CD4-positive, alpha-beta memory T cell (primary cell): ENCODE measurements at regions not wholly inside any gene's neighbourhood (a gene's known extent, or its start where the extent isn't known, plus 50 kb on each side); places are given as distances from the start of the nearest gene placed in this dataset.

ENCODE experiments used
- CTCF ChIA-PET: fragments of 350-600 bp; sonication (Branson Sonifier 250); formaldehyde crosslinking; loops from one replicate; lab custom pipeline; 2021; ENCODE audit warnings: inconsistent platforms; ENCODE audit not compliant: partially characterized antibody; lab: Charles Lee
- POLR2A ChIA-PET: fragments of 350-600 bp; sonication (Branson Sonifier 250); formaldehyde crosslinking; loops from one replicate; lab custom pipeline; 2021; ENCODE audit not compliant: partially characterized antibody; lab: Charles Lee
- DNase-seq, 5 donors: peaks; one replicate each; pipeline versions ENCODE4 v3.0.0 to v3.0.0-alpha.2; 2020 to 2022; ENCODE audit warnings: mixed read lengths in 1 of 5
- H3K27ac ChIP-seq: one replicate; pipeline ENCODE4 v1.7.0; 2013; ENCODE audit warnings: low read depth, low read length
- H3K27me3 ChIP-seq: 2 replicates; pipeline ENCODE4 v1.7.0; 2013; ENCODE audit warnings: mild to moderate bottlenecking, low read length, moderate library complexity; ENCODE audit not compliant: insufficient read depth
- H3K36me3 ChIP-seq: 2 replicates; pipeline ENCODE4 v1.7.0; 2013; ENCODE audit warnings: mild to moderate bottlenecking, low read length, moderate library complexity; ENCODE audit not compliant: insufficient read depth
- H3K4me1 ChIP-seq: 2 replicates; pipeline ENCODE4 v1.7.0; 2013; ENCODE audit warnings: mild to moderate bottlenecking, low read length, moderate library complexity; ENCODE audit not compliant: insufficient read depth
- H3K4me3 ChIP-seq, 2 donors: one replicate each; pipeline ENCODE4 v1.7.0; 2013; ENCODE audit warnings: low read length in 2 of 2, mild to moderate bottlenecking in 1 of 2
- H3K9me3 ChIP-seq, 2 donors: one replicate each; pipeline ENCODE4 v1.7.0; 2013; ENCODE audit warnings: low read length in 2 of 2, control low read depth in 1 of 2; ENCODE audit not compliant: control insufficient read depth in 1 of 2
- H3K27ac Mint-ChIP-seq, 7 donors: one replicate each; pipeline ENCODE4 v1.8.0; 2020 to 2021; ENCODE audit warnings: mixed read lengths in 7 of 7, mild to moderate bottlenecking in 6 of 7, inconsistent platforms in 3 of 7, moderate library complexity in 3 of 7
- H3K27me3 Mint-ChIP-seq, 2 donors: one replicate each; pipeline ENCODE4 v1.8.0; 2020 to 2021; ENCODE audit warnings: mixed read lengths in 2 of 2
- H3K36me3 Mint-ChIP-seq, 2 donors: one replicate each; pipeline ENCODE4 v1.8.0; 2020 to 2021; ENCODE audit warnings: mixed read lengths in 2 of 2, inconsistent platforms in 1 of 2, mild to moderate bottlenecking in 1 of 2
- H3K4me1 Mint-ChIP-seq, 4 donors: one replicate each; pipeline ENCODE4 v1.8.0; 2020 to 2021; ENCODE audit warnings: mixed read lengths in 4 of 4, mild to moderate bottlenecking in 1 of 4
- H3K4me3 Mint-ChIP-seq, 8 donors: one replicate each; pipeline ENCODE4 v1.8.0; 2020 to 2021; ENCODE audit warnings: mixed read lengths in 8 of 8, mild to moderate bottlenecking in 7 of 8, moderate library complexity in 6 of 8, inconsistent platforms in 3 of 8
- H3K9me3 Mint-ChIP-seq, 8 donors: one replicate each; pipeline ENCODE4 v1.8.0; 2020 to 2021; ENCODE audit warnings: mixed read lengths in 8 of 8, mild to moderate bottlenecking in 5 of 8, inconsistent platforms in 3 of 8, moderate library complexity in 1 of 8
- intact Hi-C: fragments of 100-400 bp; cut with micrococcal nuclease; formaldehyde crosslinking; loops from one replicate; pipeline ENCODE4 v1.15.1; 2023

DNA sequence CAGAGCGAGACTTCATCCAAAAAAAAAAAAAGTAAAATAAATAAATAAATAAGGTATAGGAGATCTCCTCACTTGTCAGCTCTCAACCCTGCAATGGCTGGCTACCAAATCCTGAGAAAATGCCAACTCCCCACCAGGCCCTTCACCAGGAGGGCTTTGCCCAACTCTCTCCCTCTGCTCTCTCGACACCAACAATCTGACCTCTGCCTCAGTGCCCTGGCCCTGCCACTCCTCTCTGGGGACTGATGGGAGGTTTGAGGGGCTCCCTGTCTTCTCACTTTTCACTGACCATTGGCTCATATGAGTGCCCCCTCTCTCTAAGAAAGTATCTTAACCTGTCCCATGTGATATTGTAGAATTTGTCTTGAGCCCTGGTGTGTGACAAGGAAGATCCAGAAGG lies 52.6 kb upstream of the SH3PXD2B start:
- H3K27ac Mint-ChIP-seq = no peak overlapping the region
- Histone ChIP-seq H3K27me3 (no peaks in the 10 kb centered on the region), H3K36me3 (no peaks in the 10 kb centered on the region), H3K4me3 (no peak overlapping the region), H3K4me1 (no peaks in the 10 kb centered on the region), H3K9me3 (no peaks in the 10 kb centered on the region), H3K27ac (no peak overlapping the region)
- peaks cover 13 to 22% of the 10 kb centered on the region in 2 donors for H3K27me3 Mint-ChIP-seq
- no peak for DNase-seq
- ChIA-PET CTCF (no interaction called here), POLR2A (no interaction called here)
- no peaks in the 10 kb centered on the region for H3K4me1 Mint-ChIP-seq
- intact Hi-C loops = no loop called here
- H3K36me3 Mint-ChIP-seq = no peaks in the 10 kb centered on the region
- peaks cover 0 to 23% (median 14%) of the 10 kb centered on the region in 8 donors for H3K9me3 Mint-ChIP-seq
- no peak overlapping the region for H3K4me3 Mint-ChIP-seq

DNA sequence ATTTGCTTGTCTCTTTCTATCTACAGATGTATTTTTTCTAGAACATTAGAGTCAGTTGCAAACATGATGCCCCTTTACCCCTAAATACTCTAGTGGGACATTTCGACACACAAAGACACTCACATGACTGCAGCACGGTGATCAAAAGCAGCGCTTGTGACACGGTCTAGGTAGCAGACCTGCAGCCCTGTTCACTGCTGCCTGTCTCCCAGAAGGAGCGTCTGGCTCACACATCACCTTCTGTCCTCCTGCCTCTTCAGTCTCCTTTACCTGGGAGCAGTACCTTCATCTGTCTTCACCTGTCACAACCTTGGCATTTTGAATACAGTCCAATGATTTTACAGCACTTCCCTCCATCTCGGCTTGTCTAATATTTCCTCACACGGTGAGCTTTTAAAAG lies 51.9 kb upstream of the SH3PXD2B start:
- no peak for DNase-seq
- Histone ChIP-seq H3K27ac (no peak overlapping the region), H3K9me3 (no peaks in the 10 kb centered on the region), H3K4me1 (no peaks in the 10 kb centered on the region), H3K4me3 (no peak overlapping the region), H3K36me3 (no peaks in the 10 kb centered on the region), H3K27me3 (no peaks in the 10 kb centered on the region)
- Mint-ChIP-seq H3K9me3 (peaks cover 0 to 17% (median 9%) of the 10 kb centered on the region in 8 donors), H3K4me1 (no peaks in the 10 kb centered on the region), H3K27me3 (peaks cover 13 to 22% of the 10 kb centered on the region in 2 donors), H3K27ac (no peak overlapping the region), H3K4me3 (no peak overlapping the region), H3K36me3 (no peaks in the 10 kb centered on the region)
- ChIA-PET CTCF (no interaction called here), POLR2A (no interaction called here)
- intact Hi-C loops = no loop called here

DNA sequence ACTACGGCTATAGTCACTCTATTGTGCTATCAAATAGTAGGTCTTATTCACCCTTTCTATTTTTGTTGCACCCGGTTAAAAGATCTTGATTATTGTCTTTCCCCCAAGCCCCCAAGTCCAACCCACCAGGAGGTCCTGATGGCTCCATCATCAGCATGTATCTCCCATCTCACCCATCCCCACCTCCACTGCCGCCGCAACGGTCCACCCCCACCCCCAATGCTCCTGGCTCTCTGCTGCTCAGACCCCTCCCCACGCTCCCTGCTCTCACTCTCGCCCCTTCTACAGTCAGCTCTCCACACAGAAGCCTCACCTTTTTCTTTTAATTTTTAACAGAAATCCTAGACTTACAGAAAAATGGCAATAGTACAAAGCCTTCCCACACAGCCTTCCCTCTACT lies 51.5 kb upstream of the SH3PXD2B start:
- H3K36me3 Mint-ChIP-seq = no peaks in the 10 kb centered on the region
- no peaks in the 10 kb centered on the region for H3K4me1 Mint-ChIP-seq
- Histone ChIP-seq H3K4me1 (no peaks in the 10 kb centered on the region), H3K27me3 (no peaks in the 10 kb centered on the region), H3K4me3 (no peak overlapping the region), H3K27ac (no peak overlapping the region), H3K36me3 (no peaks in the 10 kb centered on the region), H3K9me3 (no peaks in the 10 kb centered on the region)
- intact Hi-C loops = no loop called here
- H3K27ac Mint-ChIP-seq = no peak overlapping the region
- DNase-seq = no peak
- H3K27me3 Mint-ChIP-seq = peaks cover 13 to 22% of the 10 kb centered on the region in 2 donors
- H3K9me3 Mint-ChIP-seq = peaks cover 0 to 12% (median 7%) of the 10 kb centered on the region in 8 donors
- ChIA-PET CTCF (no interaction called here), POLR2A (no interaction called here)
- no peak overlapping the region for H3K4me3 Mint-ChIP-seq

DNA sequence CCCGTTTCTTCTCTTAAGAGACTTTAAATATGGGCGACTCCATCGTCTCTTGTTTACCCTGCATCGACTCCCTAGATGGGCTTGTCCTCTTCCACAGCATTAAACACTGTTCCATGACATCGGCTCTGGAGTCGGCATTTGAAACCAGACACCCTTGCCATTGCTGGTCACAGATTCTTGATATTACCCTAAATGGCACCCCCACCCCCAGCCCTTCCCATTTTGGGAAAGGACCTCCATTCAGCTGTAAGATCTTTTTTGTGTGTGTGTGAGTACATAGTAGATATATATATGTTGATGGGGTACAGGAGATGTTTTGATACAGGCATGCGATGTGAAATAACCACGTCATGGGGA lies 51.1 kb upstream of the SH3PXD2B start:
- Histone ChIP-seq H3K27ac (no peak overlapping the region), H3K27me3 (no peaks in the 10 kb centered on the region), H3K9me3 (no peaks in the 10 kb centered on the region), H3K36me3 (no peaks in the 10 kb centered on the region), H3K4me3 (no peak overlapping the region), H3K4me1 (no peaks in the 10 kb centered on the region)
- Mint-ChIP-seq H3K9me3 (peaks cover 0 to 8% (median 4%) of the 10 kb centered on the region in 8 donors), H3K27me3 (peaks cover 10 to 20% of the 10 kb centered on the region in 2 donors), H3K4me1 (no peaks in the 10 kb centered on the region), H3K4me3 (no peak overlapping the region), H3K27ac (no peak overlapping the region), H3K36me3 (no peaks in the 10 kb centered on the region)
- POLR2A ChIA-PET = no interaction called here
- no peak for DNase-seq
- CTCF ChIA-PET = no interaction called here
- intact Hi-C loops = no loop called here

DNA sequence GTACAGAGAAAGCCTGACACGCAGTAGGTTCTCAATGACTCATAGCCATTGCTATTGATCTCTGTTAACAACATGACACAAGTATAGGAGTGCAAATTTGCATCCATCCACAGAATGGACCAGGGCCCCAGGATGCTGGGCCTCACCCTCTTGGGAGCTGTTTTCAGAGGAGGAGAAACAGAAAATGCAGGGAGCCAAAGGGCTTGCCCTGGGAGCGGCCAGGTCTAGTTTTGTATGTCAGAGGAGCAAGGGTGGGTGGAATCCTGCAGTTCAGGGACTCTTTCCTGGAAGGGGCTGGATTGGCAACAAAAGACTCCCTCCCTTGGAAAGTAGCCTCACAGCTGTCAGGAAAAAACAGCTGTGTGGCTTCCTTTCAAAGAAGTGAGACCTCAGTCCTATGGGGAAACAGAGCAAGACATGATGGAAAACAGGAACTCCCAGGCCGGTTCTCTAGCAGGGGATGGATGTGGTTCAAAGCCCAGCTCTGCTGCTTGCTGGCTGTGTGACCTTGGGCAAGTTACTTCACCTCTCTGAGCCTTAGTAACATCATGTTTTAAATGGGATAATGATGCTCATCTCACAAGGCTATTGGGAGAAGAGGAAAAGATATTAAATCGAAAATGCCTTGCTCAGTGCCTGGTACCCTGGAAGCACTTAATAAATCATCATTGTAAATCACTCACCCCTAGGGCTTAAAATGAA lies 50.5 kb upstream of the SH3PXD2B start:
- POLR2A ChIA-PET = no interaction called here
- H3K36me3 ChIP-seq = no peaks in the 10 kb centered on the region
- Mint-ChIP-seq H3K9me3 (peaks cover 0 to 4% (median 0%) of the 10 kb centered on the region in 8 donors), H3K4me1 (no peaks in the 10 kb centered on the region), H3K4me3 (no peak overlapping the region), H3K27ac (no peak overlapping the region), H3K36me3 (no peaks in the 10 kb centered on the region), H3K27me3 (peaks cover 10 to 15% of the 10 kb centered on the region in 2 donors)
- no peaks in the 10 kb centered on the region for H3K27me3 ChIP-seq
- DNase-seq = no peak
- H3K4me3 ChIP-seq = no peak overlapping the region
- intact Hi-C loops = no loop called here
- no peaks in the 10 kb centered on the region for H3K9me3 ChIP-seq
- no peaks in the 10 kb centered on the region for H3K4me1 ChIP-seq
- no peak overlapping the region for H3K27ac ChIP-seq
- CTCF ChIA-PET = no interaction called here

GRCh38 chr5:172503925-172504700 lies 49.8 kb upstream of the SH3PXD2B start:
- H3K4me3 ChIP-seq = no peak overlapping the region
- Mint-ChIP-seq H3K9me3 (peaks cover 0 to 4% (median 0%) of the 10 kb centered on the region in 8 donors), H3K4me1 (no peaks in the 10 kb centered on the region), H3K27ac (no peak overlapping the region), H3K4me3 (no peak overlapping the region), H3K27me3 (peaks cover 10 to 11% of the 10 kb centered on the region in 2 donors), H3K36me3 (no peaks in the 10 kb centered on the region)
- H3K9me3 ChIP-seq = no peaks in the 10 kb centered on the region
- DNase-seq = no peak
- no peaks in the 10 kb centered on the region for H3K4me1 ChIP-seq
- intact Hi-C loops = no loop called here
- H3K27me3 ChIP-seq = no peaks in the 10 kb centered on the region
- no peaks in the 10 kb centered on the region for H3K36me3 ChIP-seq
- ChIA-PET POLR2A (no interaction called here), CTCF (no interaction called here)
- H3K27ac ChIP-seq = no peak overlapping the region
